ENCODE measurements at regions not wholly inside any gene's neighbourhood (a gene's known extent, or its start where the extent isn't known, plus 50 kb on each side); places are given as distances from the start of the nearest gene placed in this dataset.

DNA sequence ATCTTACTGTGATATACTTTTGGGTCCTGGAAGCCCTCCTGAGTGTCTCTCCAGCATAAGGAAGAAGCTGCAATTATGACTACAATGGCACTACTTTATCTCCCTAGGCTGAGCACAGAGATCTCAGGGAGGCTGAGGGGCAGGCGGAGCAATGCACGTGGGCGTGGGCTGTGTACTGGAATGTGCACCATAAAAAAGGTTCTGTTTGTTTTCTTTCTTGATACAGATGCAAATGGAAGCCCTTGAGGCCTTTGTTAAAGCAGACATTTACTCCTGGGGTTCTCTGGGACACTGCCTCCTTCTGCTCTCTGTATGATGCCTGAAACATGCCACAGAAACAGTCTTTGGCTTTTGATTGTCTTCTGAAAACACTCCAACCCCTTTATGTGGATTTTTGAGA is 79.1 kb upstream of the DLX2 start:
- H3K4me3 ChIP-seq (replicated peaks; ENCODE audit: low read depth, low read length) = no peak overlapping the region
- no peak for TF ChIP-seq CTCF (IDR thresholded peaks at IDR 0.05; ENCODE audit: low read depth, low read length, missing control alignments)
- DNase-seq (ENCODE audit: extremely low read depth, low read depth) = no peak

- no peak for TF ChIP-seq CTCF (IDR thresholded peaks at IDR 0.05; ENCODE audit: low read depth, low read length, missing control alignments)
- DNase-seq (ENCODE audit: extremely low read depth, low read depth) = no peak
- H3K4me3 ChIP-seq (replicated peaks; ENCODE audit: low read depth, low read length) = no peak overlapping the region
Observed at GRCh38 chr2:172182624-172183023, 79.9 kb upstream of the DLX2 start.

GRCh38 chr2:172193331-172194089 is 90.8 kb upstream of the DLX2 start:
- no peak for DNase-seq (ENCODE audit: extremely low read depth, low read depth)
- TF ChIP-seq CTCF (IDR thresholded peaks at IDR 0.05; ENCODE audit: low read depth, low read length, missing control alignments) = no peak
- no peak overlapping the region for H3K4me3 ChIP-seq (replicated peaks; ENCODE audit: low read depth, low read length)

- TF ChIP-seq CTCF (IDR thresholded peaks at IDR 0.05; ENCODE audit: low read depth, low read length, missing control alignments) = no peak
- no peak for DNase-seq (ENCODE audit: extremely low read depth, low read depth)
Observed at GRCh38 chr2:172195836-172196376, 93.2 kb upstream of the DLX2 start.

DNA sequence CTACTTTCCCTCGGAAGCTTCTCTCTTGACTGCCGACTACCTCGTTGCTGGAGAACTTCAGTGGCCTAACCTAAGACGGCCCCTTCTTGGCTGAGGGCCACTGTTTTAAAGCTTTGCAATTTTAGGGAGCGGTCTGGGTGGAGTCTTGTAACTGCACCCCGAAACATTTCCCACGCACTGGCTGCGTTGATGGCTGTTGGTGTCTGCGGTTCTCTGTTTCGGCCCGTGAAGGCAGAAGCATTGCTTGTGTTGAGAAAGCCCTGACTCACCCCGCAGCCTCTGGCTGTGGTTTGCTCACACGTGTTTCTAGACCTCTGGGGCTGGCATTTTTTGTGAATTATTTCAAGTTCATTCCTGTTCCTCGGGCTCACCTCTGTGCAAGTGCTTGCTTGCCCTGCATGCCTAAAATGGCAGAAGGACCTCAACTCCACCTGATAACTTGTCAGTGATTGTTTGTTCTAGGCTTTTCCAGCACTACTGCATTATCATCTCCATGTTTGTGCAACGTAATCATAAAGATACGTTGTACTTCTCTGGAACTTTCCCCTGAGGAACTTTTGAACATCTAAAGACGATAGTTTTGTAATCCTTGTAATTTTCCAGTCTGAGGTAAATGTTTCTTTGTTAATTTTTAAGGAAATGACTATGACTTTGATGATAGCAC is 94.2 kb upstream of the DLX2 start:
- TF ChIP-seq CTCF (IDR thresholded peaks at IDR 0.05; ENCODE audit: low read depth, low read length, missing control alignments) = no peak
- no peak for DNase-seq (ENCODE audit: extremely low read depth, low read depth)

More at GRCh38 chr2:172195836-172196376, 93.2 kb upstream of the DLX2 start:
- H3K4me3 ChIP-seq (replicated peaks; ENCODE audit: low read depth, low read length) = no peak overlapping the region

GRCh38 chr2:172198361-172198760 is 95.7 kb upstream of the DLX2 start:
- no peak for DNase-seq (ENCODE audit: extremely low read depth, low read depth)
- TF ChIP-seq CTCF (IDR thresholded peaks at IDR 0.05; ENCODE audit: low read depth, low read length, missing control alignments) = no peak
- no peak overlapping the region for H3K4me3 ChIP-seq (replicated peaks; ENCODE audit: low read depth, low read length)

More for the DNA sequence above, 94.2 kb upstream of the DLX2 start:
- no peak overlapping the region for H3K4me3 ChIP-seq (replicated peaks; ENCODE audit: low read depth, low read length)

Measured in HFF-Myc (cell line).